22Rv1 (cell line): ENCODE measurements at regions not wholly inside any gene's neighbourhood (a gene's known extent, or its start where the extent isn't known, plus 50 kb on each side); places are given as distances from the start of the nearest gene placed in this dataset.

Experiments
- CTCF ChIP-seq: fragments of 450-650 bp; IDR thresholded peaks from 2 replicates; pipeline ENCODE4 v1.5.1; 2017; ENCODE audit warnings: mild to moderate bottlenecking
- ZFX ChIP-seq: fragments of 450-650 bp; IDR thresholded peaks from 2 replicates; pipeline ENCODE4 v1.6.1; 2017; ENCODE audit warnings: antibody characterized with exemption, borderline replicate concordance

GRCh38 chr5:35384658-35385057 is 154.4 kb upstream of the PRLR start:
- TF ChIP-seq CTCF (no peak), ZFX (no peak)
